Breast epithelium (tissue), 3 donors: ENCODE measurements at regions not wholly inside any gene's neighbourhood (a gene's known extent, or its start where the extent isn't known, plus 50 kb on each side); places are given as distances from the start of the nearest gene placed in this dataset.

ENCODE experiments used
- CTCF ChIP-seq, 3 donors: fragments of 450-650 bp; IDR thresholded peaks; one replicate each; pipeline ENCODE4 v1.5.1; 2016 to 2017; ENCODE audit warnings: antibody characterized with exemption in 3 of 3, mild to moderate bottlenecking in 3 of 3, moderate library complexity in 3 of 3
- POLR2A ChIP-seq: fragments of 450-650 bp; IDR thresholded peaks from one replicate; pipeline ENCODE4 v1.6.1; 2016; ENCODE audit warnings: antibody characterized with exemption, mild to moderate bottlenecking, moderate library complexity

- TF ChIP-seq CTCF (IDR thresholded peaks at IDR 0.05) = no peak
- TF ChIP-seq POLR2A = no peak
Measured at GRCh38 chr12:58285551-58285950, 344.2 kb downstream of the ATP23 start.
